ENCODE measurements at regions not wholly inside any gene's neighbourhood (a gene's known extent, or its start where the extent isn't known, plus 50 kb on each side); places are given as distances from the start of the nearest gene placed in this dataset.

- no peak overlapping the region for H3K4me3 ChIP-seq (ENCODE audit: low read depth, low read length)
- no peak for DNase-seq (ENCODE audit: low read depth)
- TF ChIP-seq, protein P1, sequence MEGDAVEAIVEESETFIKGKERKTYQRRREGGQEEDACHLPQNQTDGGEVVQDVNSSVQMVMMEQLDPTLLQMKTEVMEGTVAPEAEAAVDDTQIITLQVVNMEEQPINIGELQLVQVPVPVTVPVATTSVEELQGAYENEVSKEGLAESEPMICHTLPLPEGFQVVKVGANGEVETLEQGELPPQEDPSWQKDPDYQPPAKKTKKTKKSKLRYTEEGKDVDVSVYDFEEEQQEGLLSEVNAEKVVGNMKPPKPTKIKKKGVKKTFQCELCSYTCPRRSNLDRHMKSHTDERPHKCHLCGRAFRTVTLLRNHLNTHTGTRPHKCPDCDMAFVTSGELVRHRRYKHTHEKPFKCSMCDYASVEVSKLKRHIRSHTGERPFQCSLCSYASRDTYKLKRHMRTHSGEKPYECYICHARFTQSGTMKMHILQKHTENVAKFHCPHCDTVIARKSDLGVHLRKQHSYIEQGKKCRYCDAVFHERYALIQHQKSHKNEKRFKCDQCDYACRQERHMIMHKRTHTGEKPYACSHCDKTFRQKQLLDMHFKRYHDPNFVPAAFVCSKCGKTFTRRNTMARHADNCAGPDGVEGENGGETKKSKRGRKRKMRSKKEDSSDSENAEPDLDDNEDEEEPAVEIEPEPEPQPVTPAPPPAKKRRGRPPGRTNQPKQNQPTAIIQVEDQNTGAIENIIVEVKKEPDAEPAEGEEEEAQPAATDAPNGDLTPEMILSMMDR (conservative IDR thresholded peaks at IDR 0.05; ENCODE audit: low read depth, low read length): no peak
These were observed 259.2 kb downstream of the UTRN start for GRCh38 chr6:144544266-144544830.

DNA sequence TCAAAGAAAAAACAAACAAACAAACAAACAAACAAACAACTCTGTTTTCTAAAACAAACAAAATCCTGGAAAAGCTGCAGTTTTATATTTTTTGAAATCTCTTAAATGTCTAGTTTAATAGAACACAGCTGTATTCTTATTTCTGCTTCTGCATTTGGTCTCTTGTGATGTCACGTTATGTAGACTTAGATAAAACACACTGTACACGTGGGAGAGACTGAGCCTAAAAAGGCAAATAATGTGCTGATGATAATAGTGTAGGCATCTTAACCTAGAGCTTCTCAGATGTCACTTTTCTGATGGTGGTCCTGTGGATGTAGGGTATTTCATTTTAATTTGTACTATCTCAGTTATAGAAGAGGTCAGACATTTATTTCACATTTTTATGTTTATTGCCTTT is 261.7 kb downstream of the UTRN start:
- DNase-seq (ENCODE audit: low read depth): no peak
- H3K4me3 ChIP-seq (ENCODE audit: low read depth, low read length): no peak overlapping the region
- TF ChIP-seq, protein P1 (conservative IDR thresholded peaks at IDR 0.05; ENCODE audit: low read depth, low read length): no peak

GRCh38 chr6:144547409-144547808 is 262.3 kb downstream of the UTRN start:
- TF ChIP-seq, protein P1 (conservative IDR thresholded peaks at IDR 0.05; ENCODE audit: low read depth, low read length): no peak
- no peak for DNase-seq (ENCODE audit: low read depth)
- H3K4me3 ChIP-seq (ENCODE audit: low read depth, low read length): no peak overlapping the region

DNA sequence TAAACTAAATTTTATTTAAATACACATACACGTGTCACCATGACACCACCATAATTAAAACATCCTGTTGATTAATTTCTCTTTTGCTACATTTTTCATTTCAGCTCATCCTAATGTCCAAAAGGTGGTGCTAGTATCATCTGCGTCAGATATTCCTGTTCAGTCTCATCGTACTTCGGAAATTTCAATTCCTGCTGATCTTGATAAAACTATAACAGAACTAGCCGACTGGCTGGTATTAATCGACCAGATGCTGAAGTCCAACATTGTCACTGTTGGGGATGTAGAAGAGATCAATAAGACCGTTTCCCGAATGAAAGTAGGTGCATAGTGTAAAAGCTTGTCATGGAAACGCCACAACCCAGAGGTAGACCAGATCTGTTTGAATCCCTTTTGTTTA is 263.4 kb downstream of the UTRN start:
- no peak overlapping the region for H3K4me3 ChIP-seq (ENCODE audit: low read depth, low read length)
- TF ChIP-seq, protein P1 (conservative IDR thresholded peaks at IDR 0.05; ENCODE audit: low read depth, low read length): no peak
- DNase-seq (ENCODE audit: low read depth): no peak

- H3K4me3 ChIP-seq (ENCODE audit: low read depth, low read length): no peak overlapping the region
- TF ChIP-seq, protein P1 (conservative IDR thresholded peaks at IDR 0.05; ENCODE audit: low read depth, low read length): no peak
- DNase-seq (ENCODE audit: low read depth): no peak
These were observed 265.0 kb downstream of the UTRN start for GRCh38 chr6:144549837-144550747.

GRCh38 chr6:144551339-144551738 is 266.2 kb downstream of the UTRN start:
- TF ChIP-seq, protein P1 (conservative IDR thresholded peaks at IDR 0.05; ENCODE audit: low read depth, low read length): no peak
- no peak overlapping the region for H3K4me3 ChIP-seq (ENCODE audit: low read depth, low read length)
- no peak for DNase-seq (ENCODE audit: low read depth)

All from choroid plexus epithelial cell (primary cell).